Caco-2 (cell line): ENCODE measurements at regions not wholly inside any gene's neighbourhood (a gene's known extent, or its start where the extent isn't known, plus 50 kb on each side); places are given as distances from the start of the nearest gene placed in this dataset.

Experiments
- BruUV-seq: library from RNA; stranded (reverse); fragments of 400-500 nt; replicated peaks from 2 replicates; lab custom pipeline; 2021; lab: Mats Ljungman, UMichigan
- CTCF ChIA-PET: fragments of 300-600 bp; sonication (Branson Sonifier 250); formaldehyde crosslinking; loops from one replicate; lab custom pipeline; 2022; ENCODE audit warnings: antibody characterized with exemption; lab: Charles Lee
- POLR2A ChIA-PET: fragments of 300-600 bp; sonication (Branson Sonifier 250); formaldehyde crosslinking; loops from one replicate; lab custom pipeline; 2022; ENCODE audit warnings: antibody characterized with exemption; lab: Charles Lee
- DNase-seq, 2 experiments: peaks; one replicate each; pipeline versions ENCODE4 v3.0.0 to v3.0.0-alpha.2; 2020 to 2022
- H3K27me3 ChIP-seq: replicated peaks from 2 replicates; pipeline ENCODE4 v1.6.0; 2011; ENCODE audit warnings: low read length; ENCODE audit not compliant: control insufficient read depth, insufficient read depth
- H3K36me3 ChIP-seq: 2 replicates; pipeline ENCODE4 v1.5.1; 2011; ENCODE audit warnings: low read length; ENCODE audit not compliant: control insufficient read depth, insufficient read depth
- H3K4me1 ChIP-seq: fragments of 250-450 bp; sonication (Bioruptor Pico); 2 replicates; pipeline ENCODE4 v1.5.1; 2020; ENCODE audit warnings: mild to moderate bottlenecking
- H3K4me3 ChIP-seq: 2 replicates; pipeline ENCODE4 v1.5.1; 2011; ENCODE audit warnings: low read depth, mild to moderate bottlenecking, control low read depth, low read length
- H3K9me3 ChIP-seq: fragments of 250-450 bp; sonication (Bioruptor Pico); 2 replicates; pipeline ENCODE4 v1.5.1; 2020; ENCODE audit warnings: mild to moderate bottlenecking, moderate library complexity
- H3K27ac Mint-ChIP-seq: one replicate; pipeline ENCODE4 v1.8.0; 2022; ENCODE audit warnings: mixed read lengths; ENCODE audit not compliant: unreplicated experiment
- H3K27me3 Mint-ChIP-seq: one replicate; pipeline ENCODE4 v1.8.0; 2022; ENCODE audit warnings: mixed read lengths; ENCODE audit not compliant: insufficient read depth, unreplicated experiment
- H3K36me3 Mint-ChIP-seq: one replicate; pipeline ENCODE4 v1.8.0; 2022; ENCODE audit warnings: mild to moderate bottlenecking, mixed read lengths; ENCODE audit not compliant: insufficient read depth, unreplicated experiment
- H3K4me1 Mint-ChIP-seq: one replicate; pipeline ENCODE4 v1.8.0; 2022; ENCODE audit warnings: low read depth, mixed read lengths; ENCODE audit not compliant: unreplicated experiment
- H3K4me3 Mint-ChIP-seq: one replicate; pipeline ENCODE4 v1.8.0; 2022; ENCODE audit warnings: mild to moderate bottlenecking, moderate library complexity, mixed read lengths; ENCODE audit not compliant: unreplicated experiment
- H3K9me3 Mint-ChIP-seq: one replicate; pipeline ENCODE4 v1.8.0; 2022; ENCODE audit warnings: mixed read lengths; ENCODE audit not compliant: unreplicated experiment
- intact Hi-C: fragments of 100-400 bp; cut with micrococcal nuclease; formaldehyde crosslinking; loops from one replicate; pipeline ENCODE4 v1.10.0; 2022; ENCODE audit not compliant: unreplicated experiment
- TF ChIP-seq, protein P1 (sequence below), 2 experiments: fragments of 200-600 bp in 1 of 2; IDR thresholded peaks; 1 replicate in 1 of 2; 2 replicates in 1 of 2; pipeline versions ENCODE4 v1.5.1 to v1.8.0; 2011 to 2022; ENCODE audit warnings: antibody characterized with exemption in 1 of 2, control low read depth in 1 of 2, inconsistent platforms in 1 of 2, low read depth in 1 of 2, low read length in 1 of 2, mild to moderate bottlenecking in 1 of 2, moderate library complexity in 1 of 2; ENCODE audit not compliant: insufficient read depth in 1 of 2, severe bottlenecking in 1 of 2, unreplicated experiment in 1 of 2

DNA sequence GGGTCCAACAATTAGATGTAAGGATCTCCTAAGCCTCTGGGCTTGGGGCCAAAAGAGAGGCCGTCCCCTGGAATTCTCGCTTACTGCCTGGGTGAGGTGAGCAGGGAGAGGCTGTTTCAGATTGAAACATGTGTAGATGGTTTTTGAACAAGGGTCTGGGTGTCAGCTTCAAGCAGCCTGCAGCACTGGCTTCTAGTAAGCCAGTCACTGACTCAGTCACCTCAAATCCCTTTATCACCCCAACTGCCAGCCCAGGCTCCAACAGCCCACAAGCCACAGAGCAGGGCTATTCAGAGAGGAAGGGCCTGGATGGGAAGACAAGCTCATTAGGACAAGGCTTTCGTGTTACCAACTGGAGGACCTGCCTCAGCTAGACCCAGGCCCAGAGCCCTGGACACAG, 180.2 kb downstream of the CCT6B start:
- Histone ChIP-seq H3K4me3 (no peak overlapping the region), H3K27me3 (no peaks in the 10 kb centered on the region; the same call in 1 of the 2 replicates), H3K4me1 (no peaks in the 10 kb centered on the region), H3K9me3 (no peaks in the 10 kb centered on the region), H3K36me3 (no peaks in the 10 kb centered on the region)
- TF ChIP-seq, protein P1, sequence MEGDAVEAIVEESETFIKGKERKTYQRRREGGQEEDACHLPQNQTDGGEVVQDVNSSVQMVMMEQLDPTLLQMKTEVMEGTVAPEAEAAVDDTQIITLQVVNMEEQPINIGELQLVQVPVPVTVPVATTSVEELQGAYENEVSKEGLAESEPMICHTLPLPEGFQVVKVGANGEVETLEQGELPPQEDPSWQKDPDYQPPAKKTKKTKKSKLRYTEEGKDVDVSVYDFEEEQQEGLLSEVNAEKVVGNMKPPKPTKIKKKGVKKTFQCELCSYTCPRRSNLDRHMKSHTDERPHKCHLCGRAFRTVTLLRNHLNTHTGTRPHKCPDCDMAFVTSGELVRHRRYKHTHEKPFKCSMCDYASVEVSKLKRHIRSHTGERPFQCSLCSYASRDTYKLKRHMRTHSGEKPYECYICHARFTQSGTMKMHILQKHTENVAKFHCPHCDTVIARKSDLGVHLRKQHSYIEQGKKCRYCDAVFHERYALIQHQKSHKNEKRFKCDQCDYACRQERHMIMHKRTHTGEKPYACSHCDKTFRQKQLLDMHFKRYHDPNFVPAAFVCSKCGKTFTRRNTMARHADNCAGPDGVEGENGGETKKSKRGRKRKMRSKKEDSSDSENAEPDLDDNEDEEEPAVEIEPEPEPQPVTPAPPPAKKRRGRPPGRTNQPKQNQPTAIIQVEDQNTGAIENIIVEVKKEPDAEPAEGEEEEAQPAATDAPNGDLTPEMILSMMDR (IDR thresholded peaks at IDR 0.05; ENCODE audit: insufficient read depth in 1 of 2, low read depth in 1 of 2, low read length in 1 of 2, severe bottlenecking in 1 of 2, unreplicated experiment in 1 of 2), result no peak
- Mint-ChIP-seq H3K27ac (no peak overlapping the region), H3K27me3 (peaks cover 19% of the 10 kb centered on the region), H3K4me3 (no peak overlapping the region), H3K9me3 (no peaks in the 10 kb centered on the region), H3K36me3 (no peaks in the 10 kb centered on the region), H3K4me1 (no peaks in the 10 kb centered on the region)
- CTCF ChIA-PET, result no interaction called here
- BruUV-seq, result no TSS peak
- intact Hi-C loops, result no loop called here
- no peak for DNase-seq
- POLR2A ChIA-PET, result no interaction called here

DNA sequence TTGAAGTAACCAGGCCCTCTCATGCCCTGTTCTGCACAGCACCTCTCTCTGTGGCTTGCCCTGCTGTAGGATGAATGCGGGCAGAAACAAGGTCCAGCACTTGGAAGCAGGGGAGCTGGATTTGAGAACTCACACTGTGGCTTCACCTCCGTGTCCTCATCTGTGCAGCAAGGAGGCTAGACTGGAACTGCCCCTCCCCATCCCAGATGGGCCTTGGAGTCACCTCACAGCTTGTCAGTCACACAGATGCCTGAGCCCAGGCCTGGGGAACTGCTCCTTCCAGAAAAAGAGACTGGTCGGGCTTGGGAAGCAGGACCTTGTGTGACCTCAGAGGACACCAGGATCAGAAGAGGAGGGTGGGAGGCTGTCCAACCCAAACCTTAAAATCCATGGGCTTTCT, 180.8 kb downstream of the CCT6B start:
- Mint-ChIP-seq H3K4me1 (no peaks in the 10 kb centered on the region), H3K27me3 (peaks cover 20% of the 10 kb centered on the region), H3K27ac (no peak overlapping the region), H3K36me3 (no peaks in the 10 kb centered on the region), H3K9me3 (no peaks in the 10 kb centered on the region), H3K4me3 (no peak overlapping the region)
- no peaks in the 10 kb centered on the region; the same call in 1 of the 2 replicates for H3K27me3 ChIP-seq
- ChIA-PET POLR2A (no interaction called here), CTCF (no interaction called here)
- intact Hi-C loops, result no loop called here
- H3K4me1 ChIP-seq, result no peaks in the 10 kb centered on the region
- H3K4me3 ChIP-seq, result no peak overlapping the region
- DNase-seq, result no peak
- TF ChIP-seq, protein P1 (IDR thresholded peaks at IDR 0.05; ENCODE audit: insufficient read depth in 1 of 2, low read depth in 1 of 2, low read length in 1 of 2, severe bottlenecking in 1 of 2, unreplicated experiment in 1 of 2), result no peak
- no peaks in the 10 kb centered on the region for H3K36me3 ChIP-seq
- BruUV-seq, result no TSS peak
- no peaks in the 10 kb centered on the region for H3K9me3 ChIP-seq

DNA sequence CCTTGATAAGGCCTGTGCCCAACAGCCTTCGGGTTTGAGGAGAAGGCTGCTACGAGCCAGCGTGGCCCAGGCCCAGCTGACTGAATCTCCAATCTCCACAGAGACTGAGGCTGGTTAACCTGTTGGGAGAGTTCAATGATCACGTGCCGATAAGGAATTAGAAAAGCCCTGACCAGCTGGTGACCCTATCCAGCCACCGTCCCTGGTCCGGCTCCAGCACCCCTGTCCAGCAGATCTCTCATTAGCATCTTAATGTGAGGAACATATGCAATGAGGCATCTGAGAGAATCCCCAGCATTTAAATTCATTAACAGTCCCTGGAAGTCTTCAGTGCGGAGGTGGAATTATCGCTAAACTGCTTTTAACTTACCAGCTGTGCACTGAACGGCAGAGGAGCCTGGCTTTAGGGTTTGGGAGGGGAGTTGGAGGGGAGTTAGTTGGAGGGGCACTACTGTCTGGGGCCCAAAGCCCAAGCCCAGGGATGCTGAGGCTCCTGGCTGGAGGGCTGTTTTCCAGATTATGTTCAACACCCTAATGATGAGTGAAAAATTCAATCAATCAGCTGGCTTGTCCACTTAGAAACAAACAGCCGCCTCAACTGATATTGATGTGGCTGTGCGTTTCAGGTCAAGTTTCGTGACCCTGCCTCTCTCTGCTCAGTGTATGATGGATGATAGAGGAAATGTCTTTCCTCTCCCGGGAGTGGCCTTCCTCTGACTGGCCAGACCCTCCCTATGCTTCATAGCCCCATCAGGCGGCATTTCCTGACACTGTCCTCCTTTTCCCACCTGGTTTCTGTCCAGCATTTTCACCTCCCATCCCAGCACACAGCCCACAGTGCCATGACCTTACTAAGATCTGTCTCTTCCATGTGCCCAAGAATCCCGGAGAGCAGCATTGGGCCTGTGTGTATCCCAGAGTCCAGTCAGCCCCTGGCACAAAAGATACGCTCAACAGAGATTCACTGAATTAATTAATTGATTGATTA, 184.5 kb downstream of the CCT6B start:
- no peak for DNase-seq
- H3K36me3 ChIP-seq, result no peaks in the 10 kb centered on the region
- Mint-ChIP-seq H3K4me1 (no peaks in the 10 kb centered on the region), H3K9me3 (no peaks in the 10 kb centered on the region), H3K27ac (no peak overlapping the region), H3K27me3 (peaks cover 35% of the 10 kb centered on the region), H3K36me3 (no peaks in the 10 kb centered on the region), H3K4me3 (no peak overlapping the region)
- intact Hi-C loops, result no loop called here
- BruUV-seq, result no TSS peak
- no peaks in the 10 kb centered on the region for H3K9me3 ChIP-seq
- H3K27me3 ChIP-seq, result no peaks in the 10 kb centered on the region
- no peak overlapping the region for H3K4me3 ChIP-seq
- no peaks in the 10 kb centered on the region for H3K4me1 ChIP-seq
- ChIA-PET CTCF (no interaction called here), POLR2A (no interaction called here)
- TF ChIP-seq, protein P1 (IDR thresholded peaks at IDR 0.05; ENCODE audit: insufficient read depth in 1 of 2, low read depth in 1 of 2, low read length in 1 of 2, severe bottlenecking in 1 of 2, unreplicated experiment in 1 of 2), result no peak
